GM12878 (cell line): ENCODE measurements at regions not wholly inside any gene's neighbourhood (a gene's known extent, or its start where the extent isn't known, plus 50 kb on each side); places are given as distances from the start of the nearest gene placed in this dataset.

ENCODE experiments used
- ATAC-seq: fragments of 200-7000 bp; cut with Tn5 transposase; 3 replicates; pipeline ENCODE4 v1.9.1; 2020; ENCODE audit warnings: mild to moderate bottlenecking, moderate library complexity
- BruUV-seq: library from RNA; stranded (reverse); fragments of 400-500 nt; replicated peaks from 2 replicates; lab custom pipeline; 2021; lab: Mats Ljungman, UMichigan
- CTCF ChIA-PET: fragments of 300-600 bp; sonication (Branson Sonifier 250); formaldehyde crosslinking; extraction: SDS; loops from one replicate; lab custom pipeline; 2021; ENCODE audit warnings: inconsistent platforms; lab: Yijun Ruan, JAX
- POLR2A ChIA-PET: fragments of 350-600 bp; formaldehyde crosslinking; extraction: SDS; loops from one replicate; lab custom pipeline; 2021; ENCODE audit warnings: inconsistent platforms; lab: Charles Lee
- RAD21 ChIA-PET: fragments of 300-600 bp; sonication (Branson Sonifier 250); formaldehyde crosslinking; loops from one replicate; lab custom pipeline; 2023; ENCODE audit warnings: antibody characterized with exemption; ENCODE audit not compliant: unreplicated experiment; lab: Charles Lee
- SMC1A ChIA-PET: fragments of 300-600 bp; sonication (Branson Sonifier 250); formaldehyde crosslinking; loops from one replicate; lab custom pipeline; 2023; ENCODE audit not compliant: unreplicated experiment, uncharacterized antibody; lab: Charles Lee
- DNase-seq: peaks from one replicate; pipeline ENCODE4 v3.0.0-alpha.2; 2011; ENCODE audit warnings: low read depth, low spot score
- FAIRE-seq: peaks from 3 replicates; lab custom pipeline; 2011; peaks lifted over from hg19 to GRCh38; lab: Jason Lieb, UNC
- H2AFZ ChIP-seq: 2 replicates; pipeline ENCODE4 v1.6.0; 2011; ENCODE audit warnings: low read depth, low read length, control low read depth; ENCODE audit not compliant: control insufficient read depth
- H3K27ac ChIP-seq: 2 replicates; pipeline ENCODE4 v1.5.1; 2011; ENCODE audit warnings: control low read depth; ENCODE audit not compliant: control insufficient read depth, insufficient read depth
- H3K27me3 ChIP-seq, 2 experiments: replicated peaks in 1 of 2; 2 replicates each; pipeline versions ENCODE4 v1.6.0 to v1.6.1; 2011; ENCODE audit warnings: low read length in 1 of 2; ENCODE audit not compliant: control insufficient read depth in 2 of 2, insufficient read depth in 2 of 2
- H3K36me3 ChIP-seq, 2 experiments: 2 replicates each; pipeline ENCODE4 v1.5.1; 2011; ENCODE audit warnings: low read length in 1 of 2; ENCODE audit not compliant: control insufficient read depth in 2 of 2, insufficient read depth in 2 of 2
- H3K4me1 ChIP-seq: 2 replicates; pipeline ENCODE4 v1.6.1; 2011; ENCODE audit warnings: mild to moderate bottlenecking, low read length, moderate library complexity, mixed read lengths; ENCODE audit not compliant: control insufficient read depth, insufficient read depth
- H3K4me2 ChIP-seq: 2 replicates; pipeline ENCODE4 v1.6.0; 2011; ENCODE audit warnings: control low read depth; ENCODE audit not compliant: control insufficient read depth, insufficient read depth
- H3K4me3 ChIP-seq: fragments of 200-600 bp; sonication (generic); 2 replicates; pipeline ENCODE4 v1.5.1; 2016
- H3K79me2 ChIP-seq: 2 replicates; pipeline ENCODE4 v1.6.0; 2011; ENCODE audit warnings: low read length; ENCODE audit not compliant: control insufficient read depth, insufficient read depth
- H3K9ac ChIP-seq: 2 replicates; pipeline ENCODE4 v1.8.0; 2011; ENCODE audit warnings: low read length, control low read depth, mixed read lengths; ENCODE audit not compliant: control insufficient read depth, insufficient read depth
- H3K9me3 ChIP-seq: replicated peaks from 3 replicates; pipeline ENCODE4 v1.5.1; 2011; ENCODE audit warnings: mild to moderate bottlenecking, low read length; ENCODE audit not compliant: control insufficient read depth, insufficient read depth
- H4K20me1 ChIP-seq: 2 replicates; pipeline ENCODE4 v1.6.0; 2011; ENCODE audit not compliant: control insufficient read depth, insufficient read depth
- ATF2 ChIP-seq: IDR thresholded peaks from 2 replicates; pipeline ENCODE4 v1.6.1; 2012; ENCODE audit warnings: low read length, inconsistent platforms
- E2F8 ChIP-seq: fragments of 450-650 bp; IDR thresholded peaks from 2 replicates; pipeline ENCODE4 v1.6.1; 2018; ENCODE audit warnings: mild to moderate bottlenecking, low read depth, moderate library complexity; ENCODE audit not compliant: partially characterized antibody
- ESRRA ChIP-seq: IDR thresholded peaks from 2 replicates; pipeline ENCODE4 v1.6.1; 2012; ENCODE audit warnings: mild to moderate bottlenecking, low read length, improper control_type of control experiment
- IKZF2 ChIP-seq, 2 experiments: fragments of 450-650 bp; IDR thresholded peaks; 2 replicates each; pipeline ENCODE4 v1.6.1; 2017; ENCODE audit warnings: mild to moderate bottlenecking in 2 of 2, moderate library complexity in 2 of 2
- WGBS: methylation state at CpG from one replicate; pipeline ENCODE4 v1.1.6; 2016; ENCODE audit warnings: low lambda C conversion rate; ENCODE audit not compliant: insufficient replicate concordance, insufficient coverage; ENCODE audit errors: missing lambda C conversion rate; 5-methylcytosine and 5-hydroxymethylcytosine counted together
- in situ Hi-C: fragments of 300-500 bp; cut with MboI; formaldehyde crosslinking; loops from 9 replicates; pipeline ENCODE4 v1.14.3; 2018; ENCODE audit warnings: mixed read lengths
- intact Hi-C: fragments of 100-400 bp; cut with micrococcal nuclease; formaldehyde crosslinking; loops from one replicate; pipeline ENCODE4 v1.14.2; 2022; ENCODE audit not compliant: unreplicated experiment

GRCh38 chr22:48603621-48604320, 1223.9 kb downstream of the BRD1 start (continued):
- no peak for TF ChIP-seq ESRRA
- no peak for TF ChIP-seq IKZF2 (IDR thresholded peaks at IDR 0.05)
- no peak for TF ChIP-seq ATF2

GRCh38 chr22:48602805-48603518, 1224.7 kb downstream of the BRD1 start:
- Histone ChIP-seq H2AFZ (no peak overlapping the region), H3K4me2 (no peak overlapping the region), H3K9me3 (no peaks in the 10 kb centered on the region; the same call in 2 of the 3 replicates), H3K36me3 (no peaks in the 10 kb centered on the region), H3K9ac (no peak overlapping the region), H3K27me3 (no peaks in the 10 kb centered on the region), H3K4me1 (no peaks in the 10 kb centered on the region), H4K20me1 (no peaks in the 10 kb centered on the region), H3K79me2 (no peaks in the 10 kb centered on the region), H3K27ac (no peak overlapping the region), H3K4me3 (no peak overlapping the region)
- SMC1A ChIA-PET, result no interaction called here
- no TSS peak for BruUV-seq
- POLR2A ChIA-PET, result no interaction called here
- RAD21 ChIA-PET, result no interaction called here
- CTCF ChIA-PET, result interaction anchor here (0.6 kb wide), 1 partner anchor 1978 kb away, joined by 3 read pairs; no protein-coding TSS in a partner anchor
- FAIRE-seq, result no peak
- in situ Hi-C loops, result no loop called here
- intact Hi-C loops, result no loop called here
- DNase-seq, result no peak
- 55% methylated on average over 23 of the region's 26 CpGs for WGBS
- TF ChIP-seq E2F8, result no peak
- TF ChIP-seq, all 136 proteins: peak for 0
- no peak for ATAC-seq
